HG02588 (cell line): ENCODE measurements at regions not wholly inside any gene's neighbourhood (a gene's known extent, or its start where the extent isn't known, plus 50 kb on each side); places are given as distances from the start of the nearest gene placed in this dataset.
A peak's percentile ranks its signal among the peaks of the same experiment; 100 is the strongest.

Experiments
- ATAC-seq: cut with Tn5 transposase; IDR thresholded peaks from one replicate; pipeline ENCODE4 v1.9.1; 2021; ENCODE audit warnings: mild to moderate bottlenecking, moderate library complexity; ENCODE audit not compliant: unreplicated experiment

- peak; percentile 79 for ATAC-seq
Measured at GRCh38 chr1:181142096-181142958, 53.8 kb downstream of the IER5 start.

- no peak for ATAC-seq
Measured at GRCh38 chr1:181143102-181143859, 54.8 kb downstream of the IER5 start.

GRCh38 chr1:181144238-181144637 lies 55.7 kb downstream of the IER5 start:
- no peak for ATAC-seq

- no peak for ATAC-seq
Measured at GRCh38 chr1:181148636-181149035, 60.1 kb downstream of the IER5 start.

GRCh38 chr1:181149326-181150125 lies 61.0 kb downstream of the IER5 start:
- peak; percentile 73 for ATAC-seq

- ATAC-seq, result no peak
Measured at GRCh38 chr1:181150273-181150672, 61.8 kb downstream of the IER5 start.

GRCh38 chr1:181150842-181151241 lies 62.3 kb downstream of the IER5 start:
- no peak for ATAC-seq

- peak; percentile 22 for ATAC-seq
Measured at GRCh38 chr1:181151378-181152326, 63.2 kb downstream of the IER5 start.

GRCh38 chr1:181152892-181153633 lies 64.6 kb downstream of the IER5 start:
- peak; percentile 69 for ATAC-seq

- ATAC-seq, result no peak
Measured at GRCh38 chr1:181153634-181153961, 65.1 kb downstream of the IER5 start.

GRCh38 chr1:181155339-181155738 lies 66.8 kb downstream of the IER5 start:
- no peak for ATAC-seq

- no peak for ATAC-seq
Measured at GRCh38 chr1:181159451-181160140, 71.1 kb downstream of the IER5 start.

GRCh38 chr1:181160322-181160721 lies 71.8 kb downstream of the IER5 start:
- ATAC-seq, result no peak

- no peak for ATAC-seq
Measured at GRCh38 chr1:181160998-181161870, 72.7 kb downstream of the IER5 start.

- no peak for ATAC-seq
Measured at GRCh38 chr1:181163662-181164061, 75.2 kb downstream of the IER5 start.

GRCh38 chr1:181166377-181167196 lies 78.1 kb downstream of the IER5 start:
- peak; percentile 94 for ATAC-seq

GRCh38 chr1:181169281-181169865 lies 80.9 kb downstream of the IER5 start:
- ATAC-seq, result no peak
